ENCODE measurements at regions not wholly inside any gene's neighbourhood (a gene's known extent, or its start where the extent isn't known, plus 50 kb on each side); places are given as distances from the start of the nearest gene placed in this dataset.

DNA sequence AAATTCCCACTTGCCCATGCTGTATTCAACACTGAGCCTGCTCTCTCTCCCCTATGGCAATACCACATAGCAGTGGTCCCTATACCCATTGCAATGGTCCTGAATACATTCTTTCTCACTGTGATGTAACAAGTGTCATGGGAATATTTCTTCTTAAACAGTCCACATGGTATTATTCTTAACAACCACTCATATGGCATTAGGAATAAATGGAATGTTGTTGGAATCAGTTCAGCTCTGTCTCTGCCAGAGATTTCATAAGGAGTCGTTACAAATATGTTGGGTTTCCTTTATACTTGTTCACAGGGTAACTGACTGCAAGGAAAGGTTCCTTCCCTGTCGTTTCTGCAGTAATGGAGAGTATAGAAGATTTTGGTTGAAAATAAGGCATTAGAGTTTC is 128.3 kb upstream of the SPATA13 start:
- no peak overlapping the region for H3K9ac ChIP-seq (ENCODE audit: low read depth, low read length, poor library complexity, severe bottlenecking)
- no peaks in the 10 kb centered on the region for H4K20me1 ChIP-seq (ENCODE audit: insufficient read depth, low read length, poor library complexity, severe bottlenecking)
- H3K27me3 ChIP-seq (ENCODE audit: insufficient read depth, low read length, poor library complexity, severe bottlenecking): no peaks in the 10 kb centered on the region
- no peaks in the 10 kb centered on the region for H3K36me3 ChIP-seq (ENCODE audit: insufficient read depth, low read length)
- TF ChIP-seq, protein P1, sequence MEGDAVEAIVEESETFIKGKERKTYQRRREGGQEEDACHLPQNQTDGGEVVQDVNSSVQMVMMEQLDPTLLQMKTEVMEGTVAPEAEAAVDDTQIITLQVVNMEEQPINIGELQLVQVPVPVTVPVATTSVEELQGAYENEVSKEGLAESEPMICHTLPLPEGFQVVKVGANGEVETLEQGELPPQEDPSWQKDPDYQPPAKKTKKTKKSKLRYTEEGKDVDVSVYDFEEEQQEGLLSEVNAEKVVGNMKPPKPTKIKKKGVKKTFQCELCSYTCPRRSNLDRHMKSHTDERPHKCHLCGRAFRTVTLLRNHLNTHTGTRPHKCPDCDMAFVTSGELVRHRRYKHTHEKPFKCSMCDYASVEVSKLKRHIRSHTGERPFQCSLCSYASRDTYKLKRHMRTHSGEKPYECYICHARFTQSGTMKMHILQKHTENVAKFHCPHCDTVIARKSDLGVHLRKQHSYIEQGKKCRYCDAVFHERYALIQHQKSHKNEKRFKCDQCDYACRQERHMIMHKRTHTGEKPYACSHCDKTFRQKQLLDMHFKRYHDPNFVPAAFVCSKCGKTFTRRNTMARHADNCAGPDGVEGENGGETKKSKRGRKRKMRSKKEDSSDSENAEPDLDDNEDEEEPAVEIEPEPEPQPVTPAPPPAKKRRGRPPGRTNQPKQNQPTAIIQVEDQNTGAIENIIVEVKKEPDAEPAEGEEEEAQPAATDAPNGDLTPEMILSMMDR (conservative IDR thresholded peaks at IDR 0.05; ENCODE audit: low read length): no peak
- no peak for TF ChIP-seq EZH2phosphoT487 (IDR thresholded peaks at IDR 0.05; ENCODE audit: borderline replicate concordance)
- H3K79me2 ChIP-seq (ENCODE audit: insufficient read depth, low read length): no peaks in the 10 kb centered on the region
- H3K4me3 ChIP-seq (ENCODE audit: low read length, poor library complexity, severe bottlenecking): no peak overlapping the region
- H3K4me1 ChIP-seq (ENCODE audit: insufficient read depth, low read length, poor library complexity, severe bottlenecking): no peaks in the 10 kb centered on the region
- no peak overlapping the region for H3K4me2 ChIP-seq (ENCODE audit: low read depth, low read length, poor library complexity, severe bottlenecking)
- no peaks in the 10 kb centered on the region for H3F3A ChIP-seq (ENCODE audit: low read depth)
- H2AFZ ChIP-seq (ENCODE audit: low read length): no peak overlapping the region
- H3K9me2 ChIP-seq (replicated peaks; ENCODE audit: low read depth, low read length): no peaks in the 10 kb centered on the region
- H3K9me3 ChIP-seq (ENCODE audit: insufficient read depth, low read depth, low read length): no peaks in the 10 kb centered on the region

- Histone ChIP-seq H3K4me3 (ENCODE audit: low read length, poor library complexity, severe bottlenecking) (no peak overlapping the region), H4K20me1 (ENCODE audit: insufficient read depth, low read length, poor library complexity, severe bottlenecking) (no peaks in the 10 kb centered on the region), H2AFZ (ENCODE audit: low read length) (no peak overlapping the region), H3K36me3 (ENCODE audit: insufficient read depth, low read length) (no peaks in the 10 kb centered on the region), H3K4me2 (ENCODE audit: low read depth, low read length, poor library complexity, severe bottlenecking) (no peak overlapping the region), H3K27me3 (ENCODE audit: insufficient read depth, low read length, poor library complexity, severe bottlenecking) (no peaks in the 10 kb centered on the region), H3F3A (ENCODE audit: low read depth) (no peaks in the 10 kb centered on the region), H3K79me2 (ENCODE audit: insufficient read depth, low read length) (no peaks in the 10 kb centered on the region), H3K4me1 (ENCODE audit: insufficient read depth, low read length, poor library complexity, severe bottlenecking) (no peaks in the 10 kb centered on the region), H3K9me2 (replicated peaks; ENCODE audit: low read depth, low read length) (no peaks in the 10 kb centered on the region), H3K9me3 (ENCODE audit: insufficient read depth, low read depth, low read length) (no peaks in the 10 kb centered on the region), H3K9ac (ENCODE audit: low read depth, low read length, poor library complexity, severe bottlenecking) (no peak overlapping the region)
- no peak for TF ChIP-seq EZH2phosphoT487 (IDR thresholded peaks at IDR 0.05; ENCODE audit: borderline replicate concordance)
- TF ChIP-seq, protein P1 (conservative IDR thresholded peaks at IDR 0.05; ENCODE audit: low read length): no peak
These were observed 127.8 kb upstream of the SPATA13 start for GRCh38 chr13:24032674-24033073.

GRCh38 chr13:24033527-24034302 is 126.8 kb upstream of the SPATA13 start:
- Histone ChIP-seq H3K79me2 (ENCODE audit: insufficient read depth, low read length) (no peaks in the 10 kb centered on the region), H3K9me2 (replicated peaks; ENCODE audit: low read depth, low read length) (no peaks in the 10 kb centered on the region), H4K20me1 (ENCODE audit: insufficient read depth, low read length, poor library complexity, severe bottlenecking) (no peaks in the 10 kb centered on the region), H3K9ac (ENCODE audit: low read depth, low read length, poor library complexity, severe bottlenecking) (no peak overlapping the region), H3F3A (ENCODE audit: low read depth) (no peaks in the 10 kb centered on the region), H3K27me3 (ENCODE audit: insufficient read depth, low read length, poor library complexity, severe bottlenecking) (no peaks in the 10 kb centered on the region), H3K4me2 (ENCODE audit: low read depth, low read length, poor library complexity, severe bottlenecking) (no peak overlapping the region), H3K36me3 (ENCODE audit: insufficient read depth, low read length) (no peaks in the 10 kb centered on the region), H3K4me1 (ENCODE audit: insufficient read depth, low read length, poor library complexity, severe bottlenecking) (no peaks in the 10 kb centered on the region), H3K9me3 (ENCODE audit: insufficient read depth, low read depth, low read length) (no peaks in the 10 kb centered on the region), H2AFZ (ENCODE audit: low read length) (no peak overlapping the region), H3K4me3 (ENCODE audit: low read length, poor library complexity, severe bottlenecking) (no peak overlapping the region)
- TF ChIP-seq, protein P1 (conservative IDR thresholded peaks at IDR 0.05; ENCODE audit: low read length): no peak
- TF ChIP-seq EZH2phosphoT487 (IDR thresholded peaks at IDR 0.05; ENCODE audit: borderline replicate concordance): no peak

All from Loucy (cell line).